ENCODE measurements at regions not wholly inside any gene's neighbourhood (a gene's known extent, or its start where the extent isn't known, plus 50 kb on each side); places are given as distances from the start of the nearest gene placed in this dataset.

- TF ChIP-seq POLR2A (IDR thresholded peaks at IDR 0.05) (no peak), CTCF (IDR thresholded peaks at IDR 0.05 in 8 of 11, conservative IDR thresholded peaks at IDR 0.05 in 3 of 11) (no peak)
Observed at GRCh38 chr3:73697020-73697419, 72.3 kb upstream of the PDZRN3 start.
